KBM-7 (cell line): ENCODE measurements at regions not wholly inside any gene's neighbourhood (a gene's known extent, or its start where the extent isn't known, plus 50 kb on each side); places are given as distances from the start of the nearest gene placed in this dataset.

Source experiments
- DNase-seq: peaks from one replicate; pipeline ENCODE4 v3.0.0-alpha.2; 2015
- in situ Hi-C: fragments of 300-500 bp; cut with MboI; formaldehyde crosslinking; loops from 2 replicates; pipeline ENCODE4 v1.14.3; 2020; ENCODE audit warnings: low sequenced_read_pairs, low pct_unique_long_range_greater_than_20kb, mixed read lengths

- DNase-seq: no peak
- in situ Hi-C loops: no loop called here
Measured at GRCh38 chr13:70864731-70865130, 756.5 kb upstream of the KLHL1 start.

GRCh38 chr13:70856711-70857110 lies 748.5 kb upstream of the KLHL1 start:
- in situ Hi-C loops: no loop called here
- DNase-seq: no peak

GRCh38 chr13:70856025-70856424 lies 747.8 kb upstream of the KLHL1 start:
- in situ Hi-C loops: no loop called here
- DNase-seq: no peak

GRCh38 chr13:70849222-70849621 lies 741.0 kb upstream of the KLHL1 start:
- peak; percentile 30 for DNase-seq
- in situ Hi-C loops: no loop called here

GRCh38 chr13:70844391-70845108 lies 736.3 kb upstream of the KLHL1 start:
- in situ Hi-C loops: no loop called here
- no peak for DNase-seq

GRCh38 chr13:70842062-70842644 lies 733.9 kb upstream of the KLHL1 start:
- DNase-seq: no peak
- in situ Hi-C loops: no loop called here

- DNase-seq: no peak
- in situ Hi-C loops: no loop called here
Measured at GRCh38 chr13:70841240-70842061, 733.2 kb upstream of the KLHL1 start.

GRCh38 chr13:70835371-70835770 lies 727.1 kb upstream of the KLHL1 start:
- no peak for DNase-seq
- in situ Hi-C loops: no loop called here

- DNase-seq: peak; percentile 5
- in situ Hi-C loops: no loop called here
Measured at GRCh38 chr13:70829748-70830147, 721.5 kb upstream of the KLHL1 start.

GRCh38 chr13:70817576-70817975 lies 709.3 kb upstream of the KLHL1 start:
- in situ Hi-C loops: no loop called here
- DNase-seq: no peak

GRCh38 chr13:70816853-70817252 lies 708.6 kb upstream of the KLHL1 start:
- in situ Hi-C loops: no loop called here

GRCh38 chr13:70814684-70815083 lies 706.4 kb upstream of the KLHL1 start:
- in situ Hi-C loops: no loop called here
- DNase-seq: peak; percentile 40

More at GRCh38 chr13:70816853-70817252, 708.6 kb upstream of the KLHL1 start:
- no peak for DNase-seq

GRCh38 chr13:70812481-70812880 lies 704.2 kb upstream of the KLHL1 start:
- no peak for DNase-seq
- in situ Hi-C loops: no loop called here

GRCh38 chr13:70809588-70809987 lies 701.3 kb upstream of the KLHL1 start:
- in situ Hi-C loops: no loop called here
- no peak for DNase-seq

- DNase-seq: no peak
- in situ Hi-C loops: no loop called here
Measured at GRCh38 chr13:70798385-70798784, 690.1 kb upstream of the KLHL1 start.

GRCh38 chr13:70795484-70795883 lies 687.2 kb upstream of the KLHL1 start:
- in situ Hi-C loops: no loop called here
- no peak for DNase-seq

GRCh38 chr13:70792121-70792520 lies 683.9 kb upstream of the KLHL1 start:
- in situ Hi-C loops: no loop called here

GRCh38 chr13:70789751-70790150 lies 681.5 kb upstream of the KLHL1 start:
- no peak for DNase-seq
- in situ Hi-C loops: no loop called here

More at GRCh38 chr13:70792121-70792520, 683.9 kb upstream of the KLHL1 start:
- no peak for DNase-seq

- DNase-seq: no peak
- in situ Hi-C loops: no loop called here
Measured at GRCh38 chr13:70788074-70788473, 679.8 kb upstream of the KLHL1 start.
